GM12865 (cell line): ENCODE measurements at regions not wholly inside any gene's neighbourhood (a gene's known extent, or its start where the extent isn't known, plus 50 kb on each side); places are given as distances from the start of the nearest gene placed in this dataset.

Experiments
- DNase-seq: peaks from one replicate; pipeline ENCODE4 v3.0.0; 2010; ENCODE audit warnings: low read depth
- H3K4me3 ChIP-seq: 2 replicates; pipeline ENCODE4 v1.5.1; 2011; ENCODE audit warnings: mild to moderate bottlenecking, low read depth, low read length, control low read depth
- TF ChIP-seq, protein P1 (sequence below): IDR thresholded peaks from 2 replicates; pipeline ENCODE4 v1.5.1; 2011; ENCODE audit warnings: low read length, control low read depth, low read depth, inconsistent platforms; ENCODE audit not compliant: insufficient read depth; ENCODE audit errors: missing control alignments

GRCh38 chr7:41478187-41478586, 224.7 kb downstream of the INHBA start:
- no peak for DNase-seq
- TF ChIP-seq, protein P1, sequence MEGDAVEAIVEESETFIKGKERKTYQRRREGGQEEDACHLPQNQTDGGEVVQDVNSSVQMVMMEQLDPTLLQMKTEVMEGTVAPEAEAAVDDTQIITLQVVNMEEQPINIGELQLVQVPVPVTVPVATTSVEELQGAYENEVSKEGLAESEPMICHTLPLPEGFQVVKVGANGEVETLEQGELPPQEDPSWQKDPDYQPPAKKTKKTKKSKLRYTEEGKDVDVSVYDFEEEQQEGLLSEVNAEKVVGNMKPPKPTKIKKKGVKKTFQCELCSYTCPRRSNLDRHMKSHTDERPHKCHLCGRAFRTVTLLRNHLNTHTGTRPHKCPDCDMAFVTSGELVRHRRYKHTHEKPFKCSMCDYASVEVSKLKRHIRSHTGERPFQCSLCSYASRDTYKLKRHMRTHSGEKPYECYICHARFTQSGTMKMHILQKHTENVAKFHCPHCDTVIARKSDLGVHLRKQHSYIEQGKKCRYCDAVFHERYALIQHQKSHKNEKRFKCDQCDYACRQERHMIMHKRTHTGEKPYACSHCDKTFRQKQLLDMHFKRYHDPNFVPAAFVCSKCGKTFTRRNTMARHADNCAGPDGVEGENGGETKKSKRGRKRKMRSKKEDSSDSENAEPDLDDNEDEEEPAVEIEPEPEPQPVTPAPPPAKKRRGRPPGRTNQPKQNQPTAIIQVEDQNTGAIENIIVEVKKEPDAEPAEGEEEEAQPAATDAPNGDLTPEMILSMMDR, result no peak
- H3K4me3 ChIP-seq, result no peak overlapping the region

DNA sequence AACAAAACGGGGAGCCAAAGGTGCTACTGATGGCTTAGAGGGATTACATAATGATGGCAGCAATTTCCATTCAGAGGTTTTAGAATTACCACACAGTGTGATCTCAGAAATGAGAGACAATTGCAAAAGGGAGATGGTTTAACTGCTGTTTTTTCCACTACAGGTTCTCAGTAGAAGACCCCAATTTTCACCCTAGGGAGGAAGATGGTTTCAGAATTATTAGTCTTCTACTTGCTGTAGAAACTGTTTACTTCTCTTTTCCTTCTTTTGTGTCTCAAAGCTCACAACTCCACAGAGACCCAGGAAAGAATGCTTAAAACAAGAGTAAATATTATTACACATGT, 226.5 kb downstream of the INHBA start:
- H3K4me3 ChIP-seq, result no peak overlapping the region
- TF ChIP-seq, protein P1, result no peak
- DNase-seq, result no peak

GRCh38 chr7:41475801-41476459, 227.0 kb downstream of the INHBA start:
- DNase-seq, result no peak
- TF ChIP-seq, protein P1, result no peak
- no peak overlapping the region for H3K4me3 ChIP-seq

DNA sequence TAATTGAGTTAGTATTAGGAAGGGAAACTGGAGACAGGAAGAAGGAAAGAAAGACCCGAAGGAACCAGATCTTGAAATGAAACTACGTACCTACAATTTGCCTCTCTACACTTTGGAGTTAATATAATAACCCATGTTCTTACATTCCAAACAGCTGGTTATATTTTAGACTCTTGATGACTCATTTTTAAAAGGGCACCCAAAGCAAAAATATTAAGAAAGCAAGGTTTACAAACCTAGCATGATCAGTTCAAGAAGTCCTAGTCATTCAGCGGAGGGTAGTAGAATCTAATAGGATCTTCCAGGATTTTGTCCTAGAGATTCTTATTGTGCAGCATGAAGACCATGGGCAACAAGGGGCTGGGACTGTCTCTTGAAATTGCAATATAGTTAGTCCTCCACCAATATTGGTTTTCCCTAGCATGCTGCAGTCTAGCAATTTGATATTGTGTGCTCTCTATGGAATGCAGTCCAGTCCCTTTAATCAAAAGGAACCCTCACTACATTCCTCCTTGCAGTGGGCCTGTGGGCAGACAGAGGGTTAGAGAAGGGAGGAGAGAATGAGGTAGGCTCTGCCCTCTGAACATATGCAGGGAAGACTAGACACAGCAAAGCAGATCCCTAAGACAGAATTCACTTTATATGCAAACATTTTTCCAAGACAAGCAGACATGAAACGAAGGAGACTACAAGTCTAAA, 230.3 kb downstream of the INHBA start:
- no peak for DNase-seq
- H3K4me3 ChIP-seq, result no peak overlapping the region
- TF ChIP-seq, protein P1, result no peak

- H3K4me3 ChIP-seq, result no peak overlapping the region
- no peak for DNase-seq
- TF ChIP-seq, protein P1, result no peak
Observed at GRCh38 chr7:41470081-41470480, 232.8 kb downstream of the INHBA start.

DNA sequence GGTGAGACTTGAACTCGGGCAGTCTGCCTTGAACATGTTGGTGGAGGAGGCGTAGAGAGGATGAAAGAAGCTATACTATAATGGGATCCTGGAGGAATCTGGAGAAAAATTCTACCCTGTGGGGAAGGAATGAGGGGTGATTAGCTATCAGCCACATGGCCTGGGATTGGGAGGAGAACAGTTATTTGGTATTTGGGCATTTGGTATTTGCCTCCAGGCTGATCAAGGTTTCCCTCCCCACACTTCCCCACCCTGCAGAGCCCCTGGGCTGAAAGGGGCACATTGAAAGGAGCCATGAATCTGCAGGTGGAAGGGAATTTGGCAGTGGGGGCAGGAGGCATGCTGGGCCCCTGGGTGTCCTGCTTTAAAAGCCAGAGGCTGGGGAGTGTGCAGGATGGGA, 235.3 kb downstream of the INHBA start:
- TF ChIP-seq, protein P1, result no peak
- no peak for DNase-seq
- H3K4me3 ChIP-seq, result no peak overlapping the region

DNA sequence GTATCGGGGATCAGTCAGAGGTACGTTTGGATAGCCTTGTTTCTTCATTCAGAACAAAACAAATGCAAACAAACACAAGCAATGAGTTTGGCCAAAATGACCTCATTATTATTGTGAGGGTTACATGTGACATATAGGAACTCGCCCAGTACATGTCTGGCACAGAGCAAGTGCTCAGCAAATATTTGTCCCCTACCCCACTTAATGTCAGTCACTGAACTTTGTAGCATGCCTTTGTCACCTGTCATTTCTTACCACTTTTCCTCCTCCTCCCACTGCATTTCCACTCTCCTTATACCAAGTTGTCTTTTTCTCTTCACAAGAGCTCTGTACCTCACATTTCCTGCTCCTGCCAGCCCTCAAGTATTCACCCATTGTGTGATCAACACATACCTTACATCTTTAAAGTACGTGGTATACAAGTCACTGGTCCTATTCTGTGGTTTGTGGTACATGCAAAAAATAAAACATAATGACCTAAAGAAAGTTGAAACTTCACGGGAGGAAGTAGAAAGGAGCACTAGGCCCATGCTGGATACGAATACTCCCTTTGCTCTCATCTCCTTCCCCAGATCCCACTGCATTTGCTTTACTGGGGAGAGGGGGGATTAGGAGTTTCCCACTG, 236.0 kb downstream of the INHBA start:
- TF ChIP-seq, protein P1, result no peak
- no peak for DNase-seq

More for the DNA sequence above, 236.0 kb downstream of the INHBA start:
- H3K4me3 ChIP-seq, result no peak overlapping the region
